IMR-90 (cell line): ENCODE measurements at regions not wholly inside any gene's neighbourhood (a gene's known extent, or its start where the extent isn't known, plus 50 kb on each side); places are given as distances from the start of the nearest gene placed in this dataset.

Experiments used
- ATAC-seq: fragments of 200-7000 bp; cut with Tn5 transposase; 2 replicates; pipeline ENCODE4 v1.9.1; 2020; ENCODE audit warnings: low read depth, mild to moderate bottlenecking, moderate library complexity
- BruUV-seq: library from RNA; stranded (reverse); fragments of 400-500 nt; replicated peaks from 2 replicates; lab custom pipeline; 2021; lab: Mats Ljungman, UMichigan
- CTCF ChIA-PET: fragments of 300-600 bp; formaldehyde crosslinking; extraction: SDS; loops from one replicate; lab custom pipeline; 2021; ENCODE audit warnings: antibody characterized with exemption; lab: Yijun Ruan, JAX
- POLR2A ChIA-PET: fragments of 300-600 bp; sonication (Branson Sonifier 250); formaldehyde crosslinking; loops from one replicate; lab custom pipeline; 2022; ENCODE audit warnings: antibody characterized with exemption; ENCODE audit not compliant: unreplicated experiment; lab: Charles Lee
- DNase-seq: peaks from one replicate; pipeline ENCODE4 v3.0.0; 2013
- H2AFZ ChIP-seq: replicated peaks from 2 replicates; pipeline ENCODE3; 2013; ENCODE audit warnings: low read length, mild to moderate bottlenecking; ENCODE audit not compliant: poor library complexity
- H2AK5ac ChIP-seq: 2 replicates; pipeline ENCODE4 v1.6.1; 2013; ENCODE audit warnings: low read depth, low read length, inconsistent platforms
- H2AK9ac ChIP-seq: replicated peaks from 2 replicates; pipeline ENCODE3; 2013; ENCODE audit warnings: mild to moderate bottlenecking, low read depth, low read length, moderate library complexity; ENCODE audit not compliant: poor library complexity
- H2BK120ac ChIP-seq: 2 replicates; pipeline ENCODE4 v1.6.1; 2013; ENCODE audit warnings: low read depth, low read length, inconsistent platforms
- H2BK15ac ChIP-seq: 3 replicates; pipeline ENCODE4 v1.6.1; 2013; ENCODE audit warnings: low read depth, low read length, inconsistent platforms
- H2BK20ac ChIP-seq: 2 replicates; pipeline ENCODE4 v1.6.1; 2013; ENCODE audit warnings: low read depth, mild to moderate bottlenecking, inconsistent platforms, low read length, moderate library complexity
- H2BK5ac ChIP-seq: 2 replicates; pipeline ENCODE4 v1.6.1; 2013; ENCODE audit warnings: mild to moderate bottlenecking, low read depth, low read length, inconsistent platforms; ENCODE audit not compliant: poor library complexity, severe bottlenecking
- H3K14ac ChIP-seq: replicated peaks from 2 replicates; pipeline ENCODE4 v1.6.1; 2013; ENCODE audit warnings: low read depth, low read length, inconsistent platforms
- H3K18ac ChIP-seq: 2 replicates; pipeline ENCODE4 v1.6.1; 2013; ENCODE audit warnings: low read depth, low read length, control low read depth
- H3K23ac ChIP-seq: 2 replicates; pipeline ENCODE4 v1.6.1; 2013; ENCODE audit warnings: low read depth, low read length, inconsistent platforms
- H3K27ac ChIP-seq: 2 replicates; pipeline ENCODE4 v1.5.1; 2013; ENCODE audit warnings: mild to moderate bottlenecking, control low read depth, low read length; ENCODE audit not compliant: insufficient read depth
- H3K27me3 ChIP-seq: 2 replicates; pipeline ENCODE4 v1.6.1; 2013; ENCODE audit warnings: low read length; ENCODE audit not compliant: control insufficient read depth, insufficient read depth
- H3K36me3 ChIP-seq: 2 replicates; pipeline ENCODE4 v1.6.1; 2013; ENCODE audit warnings: low read length, mixed read lengths; ENCODE audit not compliant: control insufficient read depth, insufficient read depth
- H3K4ac ChIP-seq: 2 replicates; pipeline ENCODE4 v1.6.1; 2013; ENCODE audit warnings: low read depth, low read length, inconsistent platforms
- H3K4me1 ChIP-seq: 2 replicates; pipeline ENCODE4 v1.6.1; 2013; ENCODE audit warnings: low read length, mixed read lengths; ENCODE audit not compliant: control insufficient read depth, insufficient read depth
- H3K4me2 ChIP-seq: 2 replicates; pipeline ENCODE4 v1.6.1; 2013; ENCODE audit warnings: low read depth, mild to moderate bottlenecking, control low read depth, low read length, moderate library complexity
- H3K4me3 ChIP-seq: 2 replicates; pipeline ENCODE4 v1.5.1; 2013; ENCODE audit warnings: low read depth, mild to moderate bottlenecking, control low read depth, low read length, moderate library complexity; ENCODE audit not compliant: insufficient read depth
- H3K56ac ChIP-seq: 2 replicates; pipeline ENCODE4 v1.6.1; 2013; ENCODE audit warnings: low read length, inconsistent platforms; ENCODE audit not compliant: insufficient read depth; ENCODE audit errors: extremely low read depth
- H3K79me1 ChIP-seq, 2 experiments: 2 replicates each; pipeline ENCODE4 v1.6.1; 2013; ENCODE audit warnings: low read length in 2 of 2, inconsistent platforms in 1 of 2, low read depth in 1 of 2
- H3K9ac ChIP-seq: 2 replicates; pipeline ENCODE4 v1.6.1; 2013; ENCODE audit warnings: low read depth, low read length, control low read depth
- H3K9me1 ChIP-seq: 2 replicates; pipeline ENCODE4 v1.6.1; 2013; ENCODE audit warnings: low read length, inconsistent platforms; ENCODE audit not compliant: insufficient read depth
- H3K9me3 ChIP-seq: 2 replicates; pipeline ENCODE4 v1.6.1; 2013; ENCODE audit warnings: low read length; ENCODE audit not compliant: control insufficient read depth, insufficient read depth
- H4K20me1 ChIP-seq: 2 replicates; pipeline ENCODE4 v1.6.1; 2013; ENCODE audit warnings: low read length, inconsistent platforms; ENCODE audit not compliant: insufficient read depth
- H4K5ac ChIP-seq: 2 replicates; pipeline ENCODE4 v1.6.1; 2013; ENCODE audit warnings: mild to moderate bottlenecking, low read depth, low read length, control low read depth
- H4K8ac ChIP-seq, 2 experiments: 2 replicates each; pipeline ENCODE4 v1.6.1; 2013; ENCODE audit warnings: low read depth in 2 of 2, low read length in 2 of 2, control low read depth in 1 of 2, inconsistent platforms in 1 of 2
- H4K91ac ChIP-seq: 2 replicates; pipeline ENCODE4 v1.6.1; 2013; ENCODE audit warnings: low read depth, low read length, inconsistent platforms; ENCODE audit not compliant: insufficient read depth
- MAFK ChIP-seq: IDR thresholded peaks from 2 replicates; pipeline ENCODE4 v1.6.1; 2012; ENCODE audit warnings: low read depth, low read length, improper control_type of control experiment
- NFE2L2 ChIP-seq: fragments of 150-350 bp; IDR thresholded peaks from 2 replicates; pipeline ENCODE4 v1.6.1; 2016; ENCODE audit warnings: low read depth, mild to moderate bottlenecking, low read length
- RAD21 ChIP-seq: IDR thresholded peaks from 2 replicates; pipeline ENCODE4 v1.6.1; 2012; ENCODE audit warnings: low read length, improper control_type of control experiment
- SMC3 ChIP-seq: fragments of 150-350 bp; IDR thresholded peaks from 2 replicates; pipeline ENCODE4 v1.6.1; 2016; ENCODE audit warnings: low read depth, mild to moderate bottlenecking, antibody characterized with exemption, low read length, moderate library complexity
- WGBS, 2 experiments: methylation state at CpG; one replicate each; pipeline versions ENCODE4 v1.1.5 to v1.1.7; 2013; ENCODE audit warnings: missing lambda C conversion rate in 2 of 2; ENCODE audit not compliant: insufficient read length in 1 of 2; ENCODE audit errors: extremely low coverage in 2 of 2; 5-methylcytosine and 5-hydroxymethylcytosine counted together
- dilution Hi-C: fragments of 300-500 bp; cut with HindIII; formaldehyde crosslinking; loops from one replicate; pipeline ENCODE4 v1.14.3; 2018; ENCODE audit warnings: low sequenced_read_pairs; ENCODE audit not compliant: unreplicated experiment
- in situ Hi-C: fragments of 300-500 bp; cut with MboI; formaldehyde crosslinking; loops from 3 replicates; pipeline ENCODE4 v1.14.3; 2019; ENCODE audit warnings: low sequenced_read_pairs, inconsistent platforms, mixed read lengths
- intact Hi-C: fragments of 100-400 bp; cut with micrococcal nuclease; formaldehyde crosslinking; loops from 2 replicates; pipeline ENCODE4 v1.10.0; 2022
- TF ChIP-seq, protein P1 (sequence below): fragments of 150-350 bp; IDR thresholded peaks from 2 replicates; pipeline ENCODE4 v1.6.1; 2016; ENCODE audit warnings: low read depth, mild to moderate bottlenecking, low read length, moderate library complexity, borderline replicate concordance

GRCh38 chr10:131438665-131439064 lies 127.1 kb upstream of the TCERG1L start:
- ATAC-seq = no peak

More at GRCh38 chr10:131438665-131439064, 127.1 kb upstream of the TCERG1L start:
- Histone ChIP-seq H2BK5ac (no peak overlapping the region), H4K20me1 (no peaks in the 10 kb centered on the region), H3K56ac (no peak overlapping the region), H4K8ac (no peak overlapping the region), H3K4me2 (no peak overlapping the region), H2BK20ac (no peak overlapping the region), H3K4me1 (no peaks in the 10 kb centered on the region), H3K36me3 (no peaks in the 10 kb centered on the region), H3K79me1 (no peaks in the 10 kb centered on the region), H2BK120ac (no peak overlapping the region), H3K18ac (no peak overlapping the region), H3K4me3 (no peak overlapping the region), H2AFZ (no peak overlapping the region), H3K14ac (no peak overlapping the region), H3K9me1 (no peaks in the 10 kb centered on the region), H4K5ac (no peak overlapping the region), H3K9me3 (peaks cover 49% of the 10 kb centered on the region), H3K23ac (no peak overlapping the region), H2AK9ac (no peak overlapping the region), H4K91ac (no peak overlapping the region), H3K27me3 (no peaks in the 10 kb centered on the region), H2BK15ac (no peak overlapping the region), H3K9ac (no peak overlapping the region), H2AK5ac (no peak overlapping the region), H3K27ac (no peak overlapping the region), H3K4ac (no peak overlapping the region)
- WGBS, 2 experiments = 33% methylated on average over 1 of the region's 4 CpGs; no CpG with 5 or more reads in 1 of the 2 experiments
- in situ Hi-C loops = no loop called here
- ChIA-PET CTCF (no interaction called here), POLR2A (no interaction called here)
- DNase-seq = no peak
- no TSS peak for BruUV-seq
- dilution Hi-C loops = no loop called here
- TF ChIP-seq SMC3 = no peak
- no peak for TF ChIP-seq RAD21
- TF ChIP-seq NFE2L2 = no peak
- TF ChIP-seq MAFK = no peak
- TF ChIP-seq, protein P1, sequence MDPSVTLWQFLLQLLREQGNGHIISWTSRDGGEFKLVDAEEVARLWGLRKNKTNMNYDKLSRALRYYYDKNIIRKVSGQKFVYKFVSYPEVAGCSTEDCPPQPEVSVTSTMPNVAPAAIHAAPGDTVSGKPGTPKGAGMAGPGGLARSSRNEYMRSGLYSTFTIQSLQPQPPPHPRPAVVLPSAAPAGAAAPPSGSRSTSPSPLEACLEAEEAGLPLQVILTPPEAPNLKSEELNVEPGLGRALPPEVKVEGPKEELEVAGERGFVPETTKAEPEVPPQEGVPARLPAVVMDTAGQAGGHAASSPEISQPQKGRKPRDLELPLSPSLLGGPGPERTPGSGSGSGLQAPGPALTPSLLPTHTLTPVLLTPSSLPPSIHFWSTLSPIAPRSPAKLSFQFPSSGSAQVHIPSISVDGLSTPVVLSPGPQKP = no peak
- intact Hi-C loops = no loop called here
